Neural progenitor cell (in vitro differentiated cells): ENCODE measurements at regions not wholly inside any gene's neighbourhood (a gene's known extent, or its start where the extent isn't known, plus 50 kb on each side); places are given as distances from the start of the nearest gene placed in this dataset.
"Not testable (repeated sequence)": the region's sequence is repeated elsewhere in the genome, so short reads cannot be mapped to it uniquely, and the experiment has no call there.

Experiments
- DNase-seq: peaks from one replicate; pipeline ENCODE4 v3.0.0-alpha.2; 2016; ENCODE audit warnings: low spot score
- H2AFZ ChIP-seq: fragments of 200-600 bp; sonication (generic); replicated peaks from 2 replicates; pipeline ENCODE4 v1.6.1; 2016; ENCODE audit warnings: antibody characterized with exemption
- H3F3A ChIP-seq: fragments of 200-600 bp; sonication (generic); 2 replicates; pipeline ENCODE4 v1.6.1; 2016; ENCODE audit warnings: antibody characterized with exemption, low read depth
- H3K27ac ChIP-seq: fragments of 200-600 bp; sonication (generic); 2 replicates; pipeline ENCODE4 v1.5.1; 2016; ENCODE audit warnings: mild to moderate bottlenecking
- H3K27me3 ChIP-seq: fragments of 200-600 bp; sonication (generic); 2 replicates; pipeline ENCODE4 v1.6.1; 2016; ENCODE audit warnings: mild to moderate bottlenecking, moderate library complexity
- H3K36me3 ChIP-seq: fragments of 200-600 bp; sonication (generic); 2 replicates; pipeline ENCODE4 v1.5.1; 2016
- H3K4me1 ChIP-seq: fragments of 200-600 bp; sonication (generic); 2 replicates; pipeline ENCODE4 v1.6.1; 2016; ENCODE audit warnings: mixed run types
- H3K4me2 ChIP-seq: fragments of 200-600 bp; sonication (generic); 2 replicates; pipeline ENCODE4 v1.6.1; 2016
- H3K4me3 ChIP-seq: fragments of 200-600 bp; sonication (generic); 2 replicates; pipeline ENCODE4 v1.5.1; 2016
- H3K79me2 ChIP-seq: fragments of 200-600 bp; sonication (generic); 2 replicates; pipeline ENCODE4 v1.6.1; 2016; ENCODE audit warnings: low read depth
- H3K9ac ChIP-seq: fragments of 200-600 bp; sonication (generic); 2 replicates; pipeline ENCODE4 v1.6.1; 2016
- H3K9me3 ChIP-seq: fragments of 200-600 bp; sonication (generic); 2 replicates; pipeline ENCODE4 v1.5.1; 2016; ENCODE audit warnings: low read depth
- H4K20me1 ChIP-seq: fragments of 200-600 bp; sonication (generic); 2 replicates; pipeline ENCODE4 v1.6.1; 2016; ENCODE audit warnings: low read depth
- H3K27ac Mint-ChIP-seq: 3 replicates; pipeline ENCODE4 v1.8.0; 2021; ENCODE audit warnings: mixed read lengths
- H3K27me3 Mint-ChIP-seq: 2 replicates; pipeline ENCODE4 v1.8.0; 2022; ENCODE audit warnings: low read depth, mild to moderate bottlenecking, inconsistent platforms, moderate library complexity, mixed read lengths; ENCODE audit not compliant: insufficient read depth
- H3K36me3 Mint-ChIP-seq: 3 replicates; pipeline ENCODE4 v1.8.0; 2021; ENCODE audit warnings: mixed read lengths
- H3K4me1 Mint-ChIP-seq: 3 replicates; pipeline ENCODE4 v1.8.0; 2021; ENCODE audit warnings: mixed read lengths
- H3K4me3 Mint-ChIP-seq: 3 replicates; pipeline ENCODE4 v1.8.0; 2021; ENCODE audit warnings: mild to moderate bottlenecking, moderate library complexity, mixed read lengths
- H3K9me3 Mint-ChIP-seq: 3 replicates; pipeline ENCODE4 v1.8.0; 2020; ENCODE audit warnings: mixed read lengths
- EZH2 ChIP-seq: fragments of 200-600 bp; sonication (generic); IDR thresholded peaks from 2 replicates; pipeline ENCODE4 v1.6.1; 2017; ENCODE audit warnings: antibody characterized with exemption, mild to moderate bottlenecking, moderate library complexity
- EZH2phosphoT487 ChIP-seq: fragments of 200-600 bp; sonication (generic); IDR thresholded peaks from 2 replicates; pipeline ENCODE4 v1.6.1; 2017; ENCODE audit warnings: antibody characterized with exemption
- TF ChIP-seq, protein P1 (sequence below): fragments of 200-600 bp; sonication (generic); IDR thresholded peaks from 2 replicates; pipeline ENCODE4 v1.5.1; 2017; ENCODE audit warnings: antibody characterized with exemption, mild to moderate bottlenecking

DNA sequence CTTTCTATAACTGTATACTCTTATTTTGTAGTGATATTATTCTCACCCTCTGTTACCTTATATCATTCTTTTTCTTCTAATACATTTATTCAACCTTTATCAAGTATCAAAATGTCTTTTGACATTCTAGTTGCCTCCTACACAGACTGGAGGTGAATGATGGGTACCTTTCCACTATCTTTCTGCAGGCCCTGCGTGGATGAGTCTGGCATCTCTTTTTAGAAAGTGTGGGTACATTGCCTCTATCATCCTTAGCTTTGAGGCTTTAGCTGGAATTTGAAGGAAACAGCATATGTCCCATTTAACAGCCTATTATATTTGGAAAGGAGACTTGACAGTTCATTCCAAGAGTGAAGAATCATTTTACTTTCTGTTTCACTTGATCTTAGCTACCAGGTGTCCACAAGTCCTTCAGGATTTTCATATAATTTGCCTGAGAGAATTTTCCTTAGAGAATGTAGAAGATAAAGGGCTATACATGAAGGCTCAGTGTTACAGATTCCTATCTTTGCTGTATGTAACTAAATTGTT lies 192.0 kb downstream of the CWF19L2 start:
- no peak overlapping the region for H3K4me3 Mint-ChIP-seq
- TF ChIP-seq EZH2: no peak
- no peak for TF ChIP-seq EZH2phosphoT487
- TF ChIP-seq, protein P1, sequence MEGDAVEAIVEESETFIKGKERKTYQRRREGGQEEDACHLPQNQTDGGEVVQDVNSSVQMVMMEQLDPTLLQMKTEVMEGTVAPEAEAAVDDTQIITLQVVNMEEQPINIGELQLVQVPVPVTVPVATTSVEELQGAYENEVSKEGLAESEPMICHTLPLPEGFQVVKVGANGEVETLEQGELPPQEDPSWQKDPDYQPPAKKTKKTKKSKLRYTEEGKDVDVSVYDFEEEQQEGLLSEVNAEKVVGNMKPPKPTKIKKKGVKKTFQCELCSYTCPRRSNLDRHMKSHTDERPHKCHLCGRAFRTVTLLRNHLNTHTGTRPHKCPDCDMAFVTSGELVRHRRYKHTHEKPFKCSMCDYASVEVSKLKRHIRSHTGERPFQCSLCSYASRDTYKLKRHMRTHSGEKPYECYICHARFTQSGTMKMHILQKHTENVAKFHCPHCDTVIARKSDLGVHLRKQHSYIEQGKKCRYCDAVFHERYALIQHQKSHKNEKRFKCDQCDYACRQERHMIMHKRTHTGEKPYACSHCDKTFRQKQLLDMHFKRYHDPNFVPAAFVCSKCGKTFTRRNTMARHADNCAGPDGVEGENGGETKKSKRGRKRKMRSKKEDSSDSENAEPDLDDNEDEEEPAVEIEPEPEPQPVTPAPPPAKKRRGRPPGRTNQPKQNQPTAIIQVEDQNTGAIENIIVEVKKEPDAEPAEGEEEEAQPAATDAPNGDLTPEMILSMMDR: no peak
- H3K4me2 ChIP-seq: no peak overlapping the region
- no peak overlapping the region for H3K27ac ChIP-seq
- H3K9me3 Mint-ChIP-seq: no peaks in the 10 kb centered on the region
- peaks cover 4% of the 10 kb centered on the region for H3K4me1 ChIP-seq
- H3K27me3 ChIP-seq: no peaks in the 10 kb centered on the region
- no peaks in the 10 kb centered on the region for H3K79me2 ChIP-seq
- no peak overlapping the region for H3K27ac Mint-ChIP-seq
- no peaks in the 10 kb centered on the region for H3K9me3 ChIP-seq
- H3K36me3 ChIP-seq: no peaks in the 10 kb centered on the region
- no peak overlapping the region for H2AFZ ChIP-seq
- peaks cover 2% of the 10 kb centered on the region for H3K27me3 Mint-ChIP-seq
- H3K4me3 ChIP-seq: no peak overlapping the region
- H3K9ac ChIP-seq: no peak overlapping the region
- no peaks in the 10 kb centered on the region for H3F3A ChIP-seq
- no peaks in the 10 kb centered on the region for H3K4me1 Mint-ChIP-seq
- no peak for DNase-seq
- H4K20me1 ChIP-seq: no peaks in the 10 kb centered on the region
- H3K36me3 Mint-ChIP-seq: no peaks in the 10 kb centered on the region

DNA sequence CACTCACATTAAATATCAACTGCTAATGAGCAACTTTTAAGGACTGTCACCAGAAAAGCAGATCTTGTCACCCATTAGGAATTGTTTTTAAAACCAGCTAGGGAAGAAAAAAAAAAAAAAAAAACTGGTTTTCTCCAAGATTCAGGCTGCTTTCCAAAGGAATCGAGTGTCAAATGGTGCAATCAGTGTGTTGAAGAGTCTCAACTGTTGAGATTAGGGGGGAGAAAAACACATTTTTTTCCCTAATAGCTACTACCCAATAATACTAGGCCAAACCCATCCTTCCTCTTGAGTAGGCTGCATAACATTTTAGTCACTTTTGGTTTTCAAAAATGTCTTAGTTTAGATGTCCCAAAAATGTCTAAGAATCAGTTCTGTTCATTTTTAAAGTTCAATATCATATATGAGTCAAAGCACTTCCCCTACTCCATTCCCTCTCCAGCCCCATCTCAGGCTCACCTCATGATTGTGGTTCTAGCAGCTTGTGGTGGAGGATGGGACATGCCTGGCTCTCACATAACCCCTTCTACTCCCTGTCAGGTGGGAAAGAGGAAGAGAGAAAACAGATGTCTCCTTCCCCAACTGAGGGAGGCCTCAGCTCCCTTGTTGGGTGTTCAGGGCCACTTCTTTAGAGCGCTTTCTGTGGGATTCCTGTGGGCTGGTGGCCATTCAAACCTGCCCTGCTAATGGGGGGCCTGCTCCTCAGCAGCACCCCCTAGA lies 193.6 kb downstream of the CWF19L2 start:
- no peaks in the 10 kb centered on the region for H3K36me3 ChIP-seq
- peaks cover 4% of the 10 kb centered on the region for H3K4me1 ChIP-seq
- H3K27ac ChIP-seq: no peak overlapping the region
- H3F3A ChIP-seq: no peaks in the 10 kb centered on the region
- TF ChIP-seq, protein P1: no peak
- TF ChIP-seq EZH2 (no peak), EZH2phosphoT487 (no peak)
- no peak for DNase-seq
- no peak overlapping the region for H3K4me3 ChIP-seq
- no peak overlapping the region for H2AFZ ChIP-seq
- no peaks in the 10 kb centered on the region for H4K20me1 ChIP-seq
- no peak overlapping the region for H3K4me2 ChIP-seq
- no peak overlapping the region for H3K9ac ChIP-seq
- no peaks in the 10 kb centered on the region for H3K9me3 ChIP-seq
- Mint-ChIP-seq H3K4me3 (no peak overlapping the region), H3K27me3 (peaks cover 2% of the 10 kb centered on the region), H3K4me1 (no peaks in the 10 kb centered on the region), H3K9me3 (no peaks in the 10 kb centered on the region), H3K36me3 (no peaks in the 10 kb centered on the region), H3K27ac (no peak overlapping the region)
- no peaks in the 10 kb centered on the region for H3K27me3 ChIP-seq
- no peaks in the 10 kb centered on the region for H3K79me2 ChIP-seq

DNA sequence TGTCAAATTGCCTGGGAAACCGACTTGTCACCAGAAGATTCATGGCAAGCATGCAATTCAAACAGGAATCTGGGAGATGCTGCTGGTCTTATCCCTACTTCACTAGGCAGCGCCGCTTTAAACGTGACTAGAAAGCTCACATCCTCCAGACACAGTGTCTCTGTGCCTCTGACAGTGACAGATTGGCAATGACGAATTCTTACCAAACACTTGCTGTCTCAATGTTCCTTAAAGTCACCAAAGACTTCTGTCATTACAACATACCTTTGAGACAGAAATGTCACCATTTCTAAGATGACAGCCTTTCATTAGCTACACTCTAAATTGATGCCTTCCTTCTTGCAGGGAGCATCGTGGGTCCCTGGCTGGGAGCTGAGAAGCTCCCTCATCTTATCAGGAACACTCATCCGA lies 197.8 kb downstream of the CWF19L2 start:
- H4K20me1 ChIP-seq: no peaks in the 10 kb centered on the region
- no peaks in the 10 kb centered on the region for H3K27me3 ChIP-seq
- H3K4me1 ChIP-seq: no peaks in the 10 kb centered on the region
- H3K9ac ChIP-seq: no peak overlapping the region
- no peak overlapping the region for H2AFZ ChIP-seq
- H3K9me3 ChIP-seq: no peaks in the 10 kb centered on the region
- no peak for TF ChIP-seq EZH2phosphoT487
- no peak overlapping the region for H3K4me3 Mint-ChIP-seq
- H3K36me3 Mint-ChIP-seq: no peaks in the 10 kb centered on the region
- peaks cover 2% of the 10 kb centered on the region for H3K27me3 Mint-ChIP-seq
- no peaks in the 10 kb centered on the region for H3K79me2 ChIP-seq
- no peaks in the 10 kb centered on the region for H3K4me1 Mint-ChIP-seq
- no peak overlapping the region for H3K27ac ChIP-seq
- no peak overlapping the region for H3K27ac Mint-ChIP-seq
- H3F3A ChIP-seq: no peaks in the 10 kb centered on the region
- H3K9me3 Mint-ChIP-seq: no peaks in the 10 kb centered on the region
- H3K4me3 ChIP-seq: no peak overlapping the region
- no peaks in the 10 kb centered on the region for H3K36me3 ChIP-seq
- no peak for DNase-seq
- H3K4me2 ChIP-seq: no peak overlapping the region

DNA sequence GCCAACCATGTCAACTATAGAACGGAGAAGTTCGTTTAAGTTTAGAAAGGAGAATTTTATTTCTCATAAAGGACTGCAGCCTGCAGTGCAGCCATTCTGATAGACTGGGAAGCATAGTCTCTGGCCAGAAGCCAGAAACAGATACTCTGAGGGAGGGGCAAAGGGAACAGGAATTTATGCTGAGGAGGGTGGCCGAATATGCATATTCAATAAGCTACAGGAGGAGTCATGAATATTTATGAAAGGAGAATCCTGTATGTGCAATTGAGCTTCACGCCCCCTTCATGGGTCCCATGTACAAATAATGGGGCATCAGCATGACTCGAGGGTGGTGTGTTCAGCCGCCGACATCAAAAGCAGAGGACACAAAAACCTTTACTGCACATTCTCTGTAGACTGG lies 199.9 kb downstream of the CWF19L2 start:
- Histone ChIP-seq H3F3A (no peaks in the 10 kb centered on the region), H3K9ac (no peak overlapping the region), H3K79me2 (no peaks in the 10 kb centered on the region), H2AFZ (no peak overlapping the region), H3K9me3 (no peaks in the 10 kb centered on the region), H3K27ac (no peak overlapping the region), H3K4me2 (no peak overlapping the region), H3K4me1 (no peaks in the 10 kb centered on the region), H4K20me1 (no peaks in the 10 kb centered on the region), H3K27me3 (no peaks in the 10 kb centered on the region), H3K4me3 (no peak overlapping the region), H3K36me3 (no peaks in the 10 kb centered on the region)
- DNase-seq: no peak
- no peaks in the 10 kb centered on the region for H3K9me3 Mint-ChIP-seq
- no peaks in the 10 kb centered on the region for H3K36me3 Mint-ChIP-seq
- no peaks in the 10 kb centered on the region for H3K4me1 Mint-ChIP-seq
- no peak overlapping the region for H3K27ac Mint-ChIP-seq
- no peak for TF ChIP-seq EZH2phosphoT487
- no peak for TF ChIP-seq EZH2
- TF ChIP-seq, protein P1: no peak
- no peak overlapping the region for H3K4me3 Mint-ChIP-seq
- peaks cover 2% of the 10 kb centered on the region for H3K27me3 Mint-ChIP-seq

DNA sequence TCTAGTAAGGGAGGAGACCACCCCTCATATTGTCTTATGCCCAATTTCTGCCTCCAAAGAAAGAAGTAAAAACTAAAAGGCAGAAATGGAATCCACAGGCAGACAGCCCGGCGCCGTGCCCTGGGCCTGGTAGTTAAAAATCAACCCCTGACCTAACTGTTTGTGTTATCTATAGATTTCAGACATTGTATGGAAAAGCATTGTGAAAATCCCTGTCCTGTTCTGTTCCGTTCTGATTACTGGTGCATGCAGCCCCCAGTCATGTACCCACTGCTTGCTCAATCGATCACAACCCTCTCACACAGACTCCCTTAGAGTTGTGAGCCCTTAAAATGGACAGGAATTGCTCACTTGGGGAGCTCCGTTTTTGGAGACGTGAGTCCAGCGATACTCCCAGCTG lies 204.0 kb downstream of the CWF19L2 start:
- H3K4me1 Mint-ChIP-seq, H3K79me2 ChIP-seq, H3K36me3 ChIP-seq, H4K20me1 ChIP-seq, H3K9ac ChIP-seq, H3K9me3 ChIP-seq, DNase-seq, H3K4me3 Mint-ChIP-seq, H3K27ac Mint-ChIP-seq, H3K4me3 ChIP-seq, H3K27me3 Mint-ChIP-seq, H3K27me3 ChIP-seq, H2AFZ ChIP-seq, H3K4me2 ChIP-seq, H3K36me3 Mint-ChIP-seq, H3K9me3 Mint-ChIP-seq, H3K4me1 ChIP-seq, H3F3A ChIP-seq, H3K27ac ChIP-seq: not testable (repeated sequence)
